K562 (cell line): ENCODE measurements at regions not wholly inside any gene's neighbourhood (a gene's known extent, or its start where the extent isn't known, plus 50 kb on each side); places are given as distances from the start of the nearest gene placed in this dataset.

Experiments used
- ATAC-seq: fragments of 200-7000 bp; cut with Tn5 transposase; 3 replicates; pipeline ENCODE4 v1.9.1; 2020; ENCODE audit warnings: moderate library complexity
- BruUV-seq: library from RNA; stranded (reverse); fragments of 400-500 nt; replicated peaks from 2 replicates; lab custom pipeline; 2021; lab: Mats Ljungman, UMichigan
- CTCF ChIA-PET: fragments of 300-600 bp; formaldehyde crosslinking; extraction: SDS; loops from one replicate; lab custom pipeline; 2021; ENCODE audit warnings: low intra/inter-chr PET ratio; lab: Yijun Ruan, JAX
- POLR2A ChIA-PET: fragments of 300-600, 350-650 bp; sonication (Branson Sonifier 250); formaldehyde crosslinking; extraction: SDS; loops from one replicate; lab custom pipeline; 2021; ENCODE audit warnings: antibody characterized with exemption, inconsistent platforms; lab: Yijun Ruan, JAX
- DNase-seq, 4 experiments: peaks; one replicate each; pipeline versions ENCODE4 v3.0.0 to v3.0.0-alpha.2; 2011 to 2018; ENCODE audit warnings: low spot score in 3 of 4, mixed read lengths in 3 of 4; ENCODE audit errors: extremely low read depth in 1 of 4
- FAIRE-seq: peaks from 2 replicates; lab custom pipeline; 2011; peaks lifted over from hg19 to GRCh38; lab: Jason Lieb, UNC
- H2AFZ ChIP-seq: 2 replicates; pipeline ENCODE4 v1.6.0; 2011; ENCODE audit warnings: low read depth, low read length, control low read depth, inconsistent platforms
- H3K27ac ChIP-seq: fragments of 200-600 bp; 3 replicates; pipeline ENCODE4 v1.8.0; 2011; ENCODE audit warnings: low read depth, mild to moderate bottlenecking, control low read depth, inconsistent platforms, low read length, moderate library complexity, mixed read lengths; ENCODE audit errors: extremely low read depth
- H3K27me3 ChIP-seq, 2 experiments: fragments of 300-600 bp in 1 of 2; 2 replicates in 1 of 2; 3 replicates in 1 of 2; pipeline versions ENCODE4 v1.6.0 to v1.8.0; 2011; ENCODE audit warnings: inconsistent platforms in 2 of 2, low read length in 2 of 2, mild to moderate bottlenecking in 1 of 2, mixed read lengths in 1 of 2, moderate library complexity in 1 of 2; ENCODE audit not compliant: control insufficient read depth in 2 of 2, insufficient read depth in 2 of 2
- H3K36me3 ChIP-seq: fragments of 300-600 bp; 3 replicates; pipeline ENCODE4 v1.8.0; 2011; ENCODE audit warnings: mild to moderate bottlenecking, low read length, inconsistent platforms; ENCODE audit not compliant: control insufficient read depth, insufficient read depth
- H3K4me1 ChIP-seq, 2 experiments: fragments of 200-600 bp in 1 of 2; replicated peaks in 1 of 2; 2 replicates in 1 of 2; 3 replicates in 1 of 2; pipeline versions ENCODE4 v1.5.1 to v1.8.0; 2011; ENCODE audit warnings: inconsistent platforms in 2 of 2, low read length in 2 of 2, mild to moderate bottlenecking in 1 of 2, mixed read lengths in 1 of 2, moderate library complexity in 1 of 2; ENCODE audit not compliant: control insufficient read depth in 2 of 2, insufficient read depth in 2 of 2
- H3K4me2 ChIP-seq: 2 replicates; pipeline ENCODE4 v1.6.1; 2011; ENCODE audit warnings: low read length, control low read depth, inconsistent platforms, mixed read lengths; ENCODE audit not compliant: insufficient read depth
- H3K4me3 ChIP-seq: fragments of 200-600 bp; sonication (generic), shearing (Covaris generic); 2 replicates; pipeline ENCODE4 v1.5.1; 2016; ENCODE audit warnings: control low read depth, inconsistent platforms
- H3K79me2 ChIP-seq: fragments of 200-600 bp; 3 replicates; pipeline ENCODE4 v1.8.0; 2011; ENCODE audit warnings: low read length, inconsistent platforms; ENCODE audit not compliant: control insufficient read depth, insufficient read depth
- H3K9ac ChIP-seq, 2 experiments: 2 replicates each; pipeline versions ENCODE4 v1.6.0 to v1.6.1; 2011; ENCODE audit warnings: low read depth in 2 of 2, low read length in 2 of 2, control low read depth in 1 of 2, inconsistent platforms in 1 of 2, mild to moderate bottlenecking in 1 of 2, mixed read lengths in 1 of 2; ENCODE audit not compliant: insufficient read depth in 1 of 2
- H3K9me1 ChIP-seq: one replicate; pipeline ENCODE4 v1.6.0; 2011; ENCODE audit warnings: inconsistent platforms, mild to moderate bottlenecking, low read length, moderate library complexity; ENCODE audit not compliant: control insufficient read depth, insufficient read depth
- H3K9me3 ChIP-seq: replicated peaks from 2 replicates; pipeline ENCODE4 v1.5.1; 2011; ENCODE audit warnings: low read depth, low read length, inconsistent platforms; ENCODE audit not compliant: control insufficient read depth, insufficient read depth
- H4K20me1 ChIP-seq: replicated peaks from 2 replicates; pipeline ENCODE4 v1.6.1; 2011; ENCODE audit warnings: low read length, inconsistent platforms, mixed read lengths; ENCODE audit not compliant: control insufficient read depth, insufficient read depth
- ATF3 ChIP-seq, 2 experiments: fragments of 450-650 bp in 1 of 2; sonication (generic) in 1 of 2; formaldehyde crosslinking in 1 of 2; IDR thresholded peaks in 1 of 2; conservative IDR thresholded peaks in 1 of 2; 2 replicates each; pipeline versions ENCODE4 v1.6.1 to v1.8.1; 2016 to 2023; ENCODE audit warnings: mild to moderate bottlenecking in 2 of 2, moderate library complexity in 2 of 2, inconsistent platforms in 1 of 2, missing genetic modification reagents in 1 of 2
- BCL6 ChIP-seq: fragments of 250-450 bp; sonication (Bioruptor Pico); IDR thresholded peaks from 2 replicates; pipeline ENCODE4 v1.4.0; 2020
- BCOR ChIP-seq: fragments of 450-650 bp; IDR thresholded peaks from 2 replicates; pipeline ENCODE4 v1.6.1; 2016
- CBX2 ChIP-seq: fragments of 200-600 bp; sonication (generic); IDR thresholded peaks from one replicate; pipeline ENCODE4 v1.6.1; 2012; ENCODE audit warnings: mild to moderate bottlenecking, low read length, inconsistent platforms; ENCODE audit not compliant: insufficient read depth, poor library complexity, severe bottlenecking
- CBX5 ChIP-seq: IDR thresholded peaks from 2 replicates; pipeline ENCODE4 v1.6.1; 2014; ENCODE audit warnings: low read depth, borderline replicate concordance
- FOSL1 ChIP-seq: fragments of 200-800 bp; sonication (Bioruptor generic); conservative IDR thresholded peaks from 2 replicates; pipeline ENCODE4 v1.6.1; 2016; ENCODE audit warnings: missing genetic modification characterization, missing compliant biosample characterization
- HEY1 ChIP-seq: fragments of 250-450 bp; sonication (Bioruptor Pico); IDR thresholded peaks from 2 replicates; pipeline ENCODE4 v1.5.0; 2020; ENCODE audit warnings: mild to moderate bottlenecking, moderate library complexity, borderline replicate concordance
- KHSRP ChIP-seq: fragments of 450-650 bp; IDR thresholded peaks from 2 replicates; pipeline ENCODE4 v1.6.1; 2017
- KLF13 ChIP-seq: fragments of 450-650 bp; IDR thresholded peaks from 2 replicates; pipeline ENCODE4 v1.6.1; 2016; ENCODE audit warnings: missing genetic modification characterization, low read depth, mild to moderate bottlenecking, missing compliant biosample characterization, moderate library complexity, borderline replicate concordance
- L3MBTL2 ChIP-seq: fragments of 450-650 bp; IDR thresholded peaks from 2 replicates; pipeline ENCODE4 v1.6.1; 2016; ENCODE audit warnings: mild to moderate bottlenecking, moderate library complexity
- MED1 ChIP-seq: sonication (generic); formaldehyde crosslinking; IDR thresholded peaks from 2 replicates; pipeline ENCODE4 v1.8.1; 2023; ENCODE audit warnings: missing genetic modification reagents, borderline replicate concordance
- NFYB ChIP-seq: IDR thresholded peaks from 2 replicates; pipeline ENCODE4 v1.6.1; 2011; ENCODE audit warnings: mild to moderate bottlenecking, moderate library complexity; ENCODE audit not compliant: insufficient read length; ENCODE audit errors: extremely low read depth
- PTRF ChIP-seq: fragments of 450-650 bp; IDR thresholded peaks from 2 replicates; pipeline ENCODE4 v1.6.1; 2016; ENCODE audit warnings: mild to moderate bottlenecking, missing genetic modification characterization, missing compliant biosample characterization
- PYGO2 ChIP-seq: fragments of 450-650 bp; IDR thresholded peaks from 2 replicates; pipeline ENCODE4 v1.6.1; 2016; ENCODE audit warnings: mild to moderate bottlenecking, missing genetic modification characterization, moderate library complexity, missing compliant biosample characterization
- RB1 ChIP-seq: fragments of 450-650 bp; IDR thresholded peaks from 2 replicates; pipeline ENCODE4 v1.6.1; 2017; ENCODE audit warnings: low read depth, mild to moderate bottlenecking
- SREBF2 ChIP-seq: sonication (generic); formaldehyde crosslinking; IDR thresholded peaks from 2 replicates; pipeline ENCODE4 v1.4.0; 2020; ENCODE audit warnings: mild to moderate bottlenecking, missing genetic modification reagents
- TARDBP ChIP-seq: fragments of 450-650 bp; IDR thresholded peaks from 2 replicates; pipeline ENCODE4 v1.6.1; 2016
- TFAM ChIP-seq: fragments of 250-450 bp; sonication (Bioruptor Pico); conservative IDR thresholded peaks from 2 replicates; pipeline ENCODE4 v1.5.0; 2021; ENCODE audit warnings: mild to moderate bottlenecking, moderate library complexity
- ZC3H11A ChIP-seq: IDR thresholded peaks from 2 replicates; pipeline ENCODE4 v1.6.1; 2012; ENCODE audit warnings: low read depth, low read length, improper control_type of control experiment
- ZNF398 ChIP-seq: fragments of 250-450 bp; sonication (Bioruptor Pico); IDR thresholded peaks from 2 replicates; pipeline ENCODE4 v1.8.0; 2021; ENCODE audit warnings: moderate library complexity, mild to moderate bottlenecking, inconsistent platforms
- ZNF445 ChIP-seq: fragments of 250-450 bp; sonication (Bioruptor Pico); IDR thresholded peaks from 2 replicates; pipeline ENCODE4 v1.4.0; 2020; ENCODE audit warnings: low read depth, mild to moderate bottlenecking, moderate library complexity
- ZNF830 ChIP-seq: fragments of 250-450 bp; sonication (Bioruptor Pico); IDR thresholded peaks from 2 replicates; pipeline ENCODE4 v1.5.0; 2021; ENCODE audit warnings: mild to moderate bottlenecking
- WGBS: fragments of 100-300 bp; shearing (Covaris generic); methylation state at CpG from one replicate; pipeline ENCODE4 v1.1.6; 2016; ENCODE audit warnings: low coverage, mixed read lengths; ENCODE audit not compliant: insufficient coverage; ENCODE audit errors: missing lambda C conversion rate; 5-methylcytosine and 5-hydroxymethylcytosine counted together
- in situ Hi-C: fragments of 300-500 bp; cut with MboI; formaldehyde crosslinking; loops from 4 replicates; pipeline ENCODE4 v1.15.0; 2018; ENCODE audit warnings: inconsistent platforms, mixed read lengths
- intact Hi-C: fragments of 100-400 bp; cut with micrococcal nuclease; formaldehyde crosslinking; loops from 2 replicates; pipeline ENCODE4 v1.14.2; 2022
- TF ChIP-seq, protein P1 (sequence below), 2 experiments: fragments of 250-450 bp in 1 of 2; fragments of 450-650 bp in 1 of 2; sonication (Bioruptor Pico) in 1 of 2; IDR thresholded peaks; 2 replicates each; pipeline versions ENCODE4 v1.6.1 to v1.8.0; 2016 to 2021; ENCODE audit warnings: mild to moderate bottlenecking in 2 of 2, moderate library complexity in 2 of 2, missing compliant biosample characterization in 1 of 2, missing genetic modification characterization in 1 of 2

- Histone ChIP-seq H3K4me2 (no peak overlapping the region), H3K27ac (no peak overlapping the region), H3K4me1 (no peaks in the 10 kb centered on the region), H2AFZ (no peak overlapping the region), H3K27me3 (no peaks in the 10 kb centered on the region), H3K9me1 (no peaks in the 10 kb centered on the region), H3K9ac (no peak overlapping the region), H4K20me1 (no peaks in the 10 kb centered on the region), H3K4me3 (no peak overlapping the region), H3K79me2 (no peaks in the 10 kb centered on the region), H3K9me3 (0 out of 2 replicates have a peak, but pooled peaks cover 1% of the 10 kb centered on the region), H3K36me3 (no peaks in the 10 kb centered on the region)
- in situ Hi-C loops: no loop called here
- WGBS: 2% methylated on average over 2 of the region's 2 CpGs
- no TSS peak for BruUV-seq
- intact Hi-C loops: no loop called here
- ChIA-PET POLR2A (no interaction called here), CTCF (no interaction called here)
- no peak for FAIRE-seq
- peak in 1 of 4 experiments; percentile 9 for DNase-seq
- ATAC-seq: no peak
- TF ChIP-seq TFAM (CRISPR knock-in tag) (no peak), PYGO2 (no peak), ZC3H11A (no peak), ZNF398 (CRISPR knock-in tag) (no peak), RB1 (no peak), BCOR (no peak), MED1 (CRISPR knock-in tag) (no peak), KLF13 (tag) (no peak), NFYB (no peak), TARDBP (no peak), KHSRP (no peak), CBX2 (no peak), ATF3 (IDR thresholded peaks at IDR 0.05) (peak; percentile 46), ATF3 (CRISPR knock-in tag; conservative IDR thresholded peaks at IDR 0.05) (no peak), HEY1 (CRISPR knock-in tag) (no peak), L3MBTL2 (no peak), FOSL1 (tag) (peak; percentile 35; the same call in 1 of the 2 replicates), CBX5 (0 out of 2 replicates have a peak, but pooled peaks have one; percentile 71), PTRF (no peak), BCL6 (CRISPR knock-in tag) (no peak), ZNF830 (CRISPR knock-in tag) (no peak), ZNF445 (CRISPR knock-in tag) (no peak), SREBF2 (CRISPR knock-in tag) (no peak)
- TF ChIP-seq, protein P1, sequence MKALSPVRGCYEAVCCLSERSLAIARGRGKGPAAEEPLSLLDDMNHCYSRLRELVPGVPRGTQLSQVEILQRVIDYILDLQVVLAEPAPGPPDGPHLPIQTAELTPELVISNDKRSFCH (CRISPR knock-in tag; IDR thresholded peaks at IDR 0.05): no peak
- TF ChIP-seq, protein P1 (tag; IDR thresholded peaks at IDR 0.05): no peak
Measured at GRCh38 chr12:90287585-90287984, 578.9 kb upstream of the ATP2B1 start.
